ENCODE measurements at regions not wholly inside any gene's neighbourhood (a gene's known extent, or its start where the extent isn't known, plus 50 kb on each side); places are given as distances from the start of the nearest gene placed in this dataset.
"Not testable (repeated sequence)": the region's sequence is repeated elsewhere in the genome, so short reads cannot be mapped to it uniquely, and the experiment has no call there.

- not testable (repeated sequence) for TF ChIP-seq CTCF (IDR thresholded peaks at IDR 0.05); EZH2 (IDR thresholded peaks at IDR 0.05; ENCODE audit: borderline replicate concordance, insufficient read depth, low read depth, low read length, poor library complexity, severe bottlenecking)
Measured at GRCh38 chr1:149352205-149352604, 122.6 kb upstream of the NBPF19 start.

Data from B cell (primary cell).